ENCODE measurements at regions not wholly inside any gene's neighbourhood (a gene's known extent, or its start where the extent isn't known, plus 50 kb on each side); places are given as distances from the start of the nearest gene placed in this dataset.

DNA sequence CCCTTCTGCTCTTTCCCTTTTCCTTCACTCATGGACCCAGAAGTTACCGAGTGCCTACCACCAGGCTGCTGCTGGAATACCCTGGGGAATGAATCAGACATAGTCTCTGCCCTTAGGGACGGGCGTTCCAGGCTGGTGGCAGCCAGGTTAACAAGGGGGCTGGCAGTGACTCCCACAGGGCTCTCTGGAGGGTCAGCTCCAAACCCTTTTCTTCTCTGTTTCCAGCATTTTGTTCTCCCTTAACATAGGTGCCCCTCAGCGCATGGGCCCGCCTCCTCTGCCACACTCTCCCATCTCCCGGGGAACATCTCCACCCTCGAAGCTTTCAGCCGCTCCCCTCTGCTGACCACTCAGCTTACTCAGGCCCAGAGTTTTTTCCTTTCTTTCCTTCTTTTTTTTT is 62.9 kb upstream of the LRP8 start:
- no peak overlapping the region for H3K4me3 ChIP-seq
- H3K9me3 ChIP-seq (replicated peaks; ENCODE audit: control insufficient read depth, insufficient read depth, low read depth, low read length), result no peaks in the 10 kb centered on the region; the same call in 1 of the 2 replicates
- 0 out of 5 replicates have a peak, but pooled peaks cover 0 to 3% of the 10 kb centered on the region in 2 experiments for H3K4me1 ChIP-seq (replicated peaks in 1 of 2; ENCODE audit: control insufficient read depth in 2 of 2, insufficient read depth in 2 of 2, low read length in 2 of 2)
- no peak overlapping the region for H3K27ac ChIP-seq (ENCODE audit: extremely low read depth, low read depth, low read length)
- no peaks in the 10 kb centered on the region for H3K36me3 ChIP-seq (ENCODE audit: control insufficient read depth, insufficient read depth, low read length)
- H2AFZ ChIP-seq (ENCODE audit: low read depth, low read length), result no peak overlapping the region
- H3K27me3 ChIP-seq (ENCODE audit: control insufficient read depth in 2 of 2, insufficient read depth in 2 of 2, low read length in 2 of 2), result peaks cover 6 to 35% of the 10 kb centered on the region in 2 experiments
- POLR2A ChIA-PET, result interaction anchor here (0.8 to 1.0 kb wide), 3 partner anchors 8 to 118 kb away, joined by 3 to 5 read pairs (median 4); no protein-coding TSS in a partner anchor
- TF ChIP-seq, protein P1, sequence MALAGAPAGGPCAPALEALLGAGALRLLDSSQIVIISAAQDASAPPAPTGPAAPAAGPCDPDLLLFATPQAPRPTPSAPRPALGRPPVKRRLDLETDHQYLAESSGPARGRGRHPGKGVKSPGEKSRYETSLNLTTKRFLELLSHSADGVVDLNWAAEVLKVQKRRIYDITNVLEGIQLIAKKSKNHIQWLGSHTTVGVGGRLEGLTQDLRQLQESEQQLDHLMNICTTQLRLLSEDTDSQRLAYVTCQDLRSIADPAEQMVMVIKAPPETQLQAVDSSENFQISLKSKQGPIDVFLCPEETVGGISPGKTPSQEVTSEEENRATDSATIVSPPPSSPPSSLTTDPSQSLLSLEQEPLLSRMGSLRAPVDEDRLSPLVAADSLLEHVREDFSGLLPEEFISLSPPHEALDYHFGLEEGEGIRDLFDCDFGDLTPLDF (CRISPR knock-in tag; IDR thresholded peaks at IDR 0.05), result no peak
- no peak for TF ChIP-seq COPS2 (conservative IDR thresholded peaks at IDR 0.05)
- TF ChIP-seq KDM5B (IDR thresholded peaks at IDR 0.05; ENCODE audit: insufficient replicate concordance, low read depth, low read length), result no peak
- TF ChIP-seq, protein P2, sequence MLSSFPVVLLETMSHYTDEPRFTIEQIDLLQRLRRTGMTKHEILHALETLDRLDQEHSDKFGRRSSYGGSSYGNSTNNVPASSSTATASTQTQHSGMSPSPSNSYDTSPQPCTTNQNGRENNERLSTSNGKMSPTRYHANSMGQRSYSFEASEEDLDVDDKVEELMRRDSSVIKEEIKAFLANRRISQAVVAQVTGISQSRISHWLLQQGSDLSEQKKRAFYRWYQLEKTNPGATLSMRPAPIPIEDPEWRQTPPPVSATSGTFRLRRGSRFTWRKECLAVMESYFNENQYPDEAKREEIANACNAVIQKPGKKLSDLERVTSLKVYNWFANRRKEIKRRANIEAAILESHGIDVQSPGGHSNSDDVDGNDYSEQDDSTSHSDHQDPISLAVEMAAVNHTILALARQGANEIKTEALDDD (IDR thresholded peaks at IDR 0.05), result no peak
- no peak for TF ChIP-seq WHSC1 (IDR thresholded peaks at IDR 0.05; ENCODE audit: low read length)
- no peak for TF ChIP-seq BRCA1 (IDR thresholded peaks at IDR 0.05)
- no peak for TF ChIP-seq BRCA1 (CRISPR knock-in tag; IDR thresholded peaks at IDR 0.05)
- no peak for TF ChIP-seq NONO (IDR thresholded peaks at IDR 0.05; ENCODE audit: low read depth in 2 of 2, low read length in 1 of 2)
- no peak for TF ChIP-seq ZFP1 (CRISPR knock-in tag; IDR thresholded peaks at IDR 0.05)
- TF ChIP-seq ZNF384 (IDR thresholded peaks at IDR 0.05; ENCODE audit: low read depth, low read length), result no peak
- TF ChIP-seq RBM25 (IDR thresholded peaks at IDR 0.05; ENCODE audit: low read depth, low read length, severe bottlenecking), result no peak
- TF ChIP-seq TGIF2 (CRISPR knock-in tag; IDR thresholded peaks at IDR 0.05), result no peak
- no peak for TF ChIP-seq SMAD1 (IDR thresholded peaks at IDR 0.05; ENCODE audit: low read depth, low read length, partially characterized antibody)
- TF ChIP-seq, protein P3, sequence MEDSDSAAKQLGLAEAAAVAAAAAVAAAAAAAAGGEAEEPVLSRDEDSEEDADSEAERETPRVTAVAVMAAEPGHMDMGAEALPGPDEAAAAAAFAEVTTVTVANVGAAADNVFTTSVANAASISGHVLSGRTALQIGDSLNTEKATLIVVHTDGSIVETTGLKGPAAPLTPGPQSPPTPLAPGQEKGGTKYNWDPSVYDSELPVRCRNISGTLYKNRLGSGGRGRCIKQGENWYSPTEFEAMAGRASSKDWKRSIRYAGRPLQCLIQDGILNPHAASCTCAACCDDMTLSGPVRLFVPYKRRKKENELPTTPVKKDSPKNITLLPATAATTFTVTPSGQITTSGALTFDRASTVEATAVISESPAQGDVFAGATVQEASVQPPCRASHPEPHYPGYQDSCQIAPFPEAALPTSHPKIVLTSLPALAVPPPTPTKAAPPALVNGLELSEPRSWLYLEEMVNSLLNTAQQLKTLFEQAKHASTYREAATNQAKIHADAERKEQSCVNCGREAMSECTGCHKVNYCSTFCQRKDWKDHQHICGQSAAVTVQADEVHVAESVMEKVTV (CRISPR knock-in tag; IDR thresholded peaks at IDR 0.05), result no peak
- no peak for TF ChIP-seq ZNF785 (CRISPR knock-in tag; IDR thresholded peaks at IDR 0.05)
- no peak overlapping the region for H3K9ac ChIP-seq (ENCODE audit: insufficient read depth in 1 of 2, low read depth in 2 of 2, low read length in 2 of 2)
- DNase-seq (ENCODE audit: extremely low read depth in 1 of 4, low spot score in 3 of 4), result no peak
- intact Hi-C loops (cut with micrococcal nuclease) (loop anchor here (10.0 kb wide), 1 partner anchor 196 kb away; the partner anchor contains the start of gene CPT2), in situ Hi-C loops (cut with MboI) (loop anchor here (5.0 kb wide), 1 partner anchor 113 kb away; no protein-coding TSS in a partner anchor)
- FAIRE-seq, result no peak
- ATAC-seq, result no peak
- no peaks in the 10 kb centered on the region for H3K9me1 ChIP-seq (ENCODE audit: control insufficient read depth, insufficient read depth, low read length)
- H3K4me2 ChIP-seq (ENCODE audit: insufficient read depth, low read length), result no peak overlapping the region
- CTCF ChIA-PET (ENCODE audit: low intra/inter-chr PET ratio), result interaction anchor here (6.0 kb wide), 1 partner anchor 112 kb away, joined by 123 read pairs; no protein-coding TSS in a partner anchor
- no TSS peak for BruUV-seq (replicated peaks)
- WGBS (ENCODE audit: insufficient coverage, low coverage, missing lambda C conversion rate), result 34% methylated on average over 8 of the region's 8 CpGs
- H4K20me1 ChIP-seq (replicated peaks; ENCODE audit: control insufficient read depth, insufficient read depth, low read length), result no peaks in the 10 kb centered on the region
- H3K79me2 ChIP-seq (ENCODE audit: control insufficient read depth, insufficient read depth, low read length), result no peaks in the 10 kb centered on the region
